ENCODE measurements at regions not wholly inside any gene's neighbourhood (a gene's known extent, or its start where the extent isn't known, plus 50 kb on each side); places are given as distances from the start of the nearest gene placed in this dataset.
"Not testable (repeated sequence)": the region's sequence is repeated elsewhere in the genome, so short reads cannot be mapped to it uniquely, and the experiment has no call there.

GRCh38 chr17:31678431-31678830, 180.6 kb downstream of the COPRS start:
- no peak for DNase-seq (ENCODE audit: low spot score)

DNA sequence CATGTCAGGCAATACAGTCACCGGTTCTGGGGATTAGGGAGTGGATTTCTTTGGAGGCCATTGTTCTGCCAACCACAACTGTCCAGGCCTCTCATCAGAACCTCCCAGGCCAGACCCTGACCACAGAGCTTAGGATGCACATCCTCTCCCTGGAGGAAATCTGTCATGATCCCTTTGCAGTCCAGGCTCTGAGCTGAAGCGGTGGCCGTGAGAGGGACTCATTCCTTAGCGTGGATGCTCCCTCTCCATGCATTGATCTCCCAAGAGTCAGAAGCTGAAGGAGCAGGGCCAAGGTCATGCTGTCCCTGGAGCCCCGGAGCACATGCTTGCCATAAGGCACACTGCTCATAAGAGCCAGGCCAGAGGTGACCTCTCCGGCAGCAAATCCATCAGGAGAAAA, 181.4 kb downstream of the COPRS start:
- DNase-seq (ENCODE audit: low spot score): no peak

DNA sequence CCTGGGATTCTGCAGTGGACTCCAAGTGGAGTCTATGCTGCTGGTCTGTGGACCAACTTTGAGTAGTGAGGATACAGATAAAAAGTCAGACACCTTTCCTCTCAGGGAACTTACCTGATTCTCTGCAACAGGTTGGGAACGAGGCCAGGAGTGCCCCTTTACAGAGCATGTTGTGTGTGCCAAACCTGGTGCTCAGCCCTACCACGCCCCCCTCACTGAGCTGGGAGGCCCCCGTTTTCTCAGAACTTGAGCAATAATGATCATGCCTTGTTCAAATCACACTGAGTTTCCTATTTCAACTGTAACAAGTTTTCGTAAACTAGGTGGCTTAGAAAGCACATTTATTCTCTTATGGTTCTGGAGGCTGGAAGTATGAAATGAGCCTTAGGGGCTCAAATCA, 182.0 kb downstream of the COPRS start:
- DNase-seq (ENCODE audit: low spot score): no peak

- DNase-seq (ENCODE audit: low spot score): not testable (repeated sequence)
These were observed 183.7 kb downstream of the COPRS start for GRCh38 chr17:31675392-31675791.

DNA sequence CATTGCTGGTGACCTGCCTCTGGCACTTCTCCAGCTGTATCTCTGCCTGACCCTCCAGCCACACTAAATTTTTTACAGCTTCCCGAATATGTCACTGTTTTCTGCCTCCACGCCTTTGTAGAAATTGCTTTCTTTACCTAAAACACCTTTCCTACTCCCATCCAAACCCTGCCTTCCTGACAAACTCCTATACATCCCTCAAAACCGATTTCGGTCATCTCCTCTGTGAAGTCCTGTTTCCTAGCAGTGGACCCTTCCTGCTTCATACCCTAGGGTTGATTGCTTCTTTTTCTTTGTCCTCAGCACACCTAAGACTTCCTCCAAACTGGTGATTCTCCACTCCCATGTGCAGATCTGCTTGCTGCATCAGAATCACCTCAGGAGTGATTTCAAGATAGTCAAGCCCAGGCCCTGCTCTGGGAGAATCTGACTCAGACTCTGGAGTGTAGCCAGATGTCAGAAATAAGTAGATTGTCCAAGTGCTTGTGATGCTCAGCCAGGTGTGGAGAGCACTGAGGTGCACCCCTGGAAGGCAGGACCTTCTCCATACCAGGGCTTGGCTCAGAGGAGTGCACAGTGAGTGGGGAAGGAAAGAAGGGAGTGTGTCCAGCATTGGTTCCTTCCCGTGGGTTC, 184.2 kb downstream of the COPRS start:
- DNase-seq (ENCODE audit: low spot score): no peak

GRCh38 chr17:31674305-31674704, 184.7 kb downstream of the COPRS start:
- no peak for DNase-seq (ENCODE audit: low spot score)

DNA sequence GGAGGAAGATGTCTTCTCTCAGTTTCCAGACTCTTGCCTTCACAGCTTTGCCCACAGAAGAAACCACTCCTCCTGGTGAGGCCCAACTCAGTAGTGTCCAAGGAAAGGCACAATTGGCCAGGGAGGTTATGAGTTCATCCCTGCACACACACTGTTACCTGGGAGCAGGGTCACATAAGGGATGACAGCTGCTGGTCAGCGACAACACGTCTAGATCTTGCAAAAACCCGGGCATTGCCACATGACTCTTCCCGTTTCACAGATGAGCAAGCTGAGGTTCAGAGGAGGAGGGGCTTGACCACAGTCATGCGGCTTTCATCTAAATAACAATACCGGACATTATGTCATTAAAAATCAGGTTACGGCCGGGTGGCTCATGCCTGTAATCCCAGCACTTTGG, 186.0 kb downstream of the COPRS start:
- DNase-seq (ENCODE audit: low spot score): no peak

DNA sequence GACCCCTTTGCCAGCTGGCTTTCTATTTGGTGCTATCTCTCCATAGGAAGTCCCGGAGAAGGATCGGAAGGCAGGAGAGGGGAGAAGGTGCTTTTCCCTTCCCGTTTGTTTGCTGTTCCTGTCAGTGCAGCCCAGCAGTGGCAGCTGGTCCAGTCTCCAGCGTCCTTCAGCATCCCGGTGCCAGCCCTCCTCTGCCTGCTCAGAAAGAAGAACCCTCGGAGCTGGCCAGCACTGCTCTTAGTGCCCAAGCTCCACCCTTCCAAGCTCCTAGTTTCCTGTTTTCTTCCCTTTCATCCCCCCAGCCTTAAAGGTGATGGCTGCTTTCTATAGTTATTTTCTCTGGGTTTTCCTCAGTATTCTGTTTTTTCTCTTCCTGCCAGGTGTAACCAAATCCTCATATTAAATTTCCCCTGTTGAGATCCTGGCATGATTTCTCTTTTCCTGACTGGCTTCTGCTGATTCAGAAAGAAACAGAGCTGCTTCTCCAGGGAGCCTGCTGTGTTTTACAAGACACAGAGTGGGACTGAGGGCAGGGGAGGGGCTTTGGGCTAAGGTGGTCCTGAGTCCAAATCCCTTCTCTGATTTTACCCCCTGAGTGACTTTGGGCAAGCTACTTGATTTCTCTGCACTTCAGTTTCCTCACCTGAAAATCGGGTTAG, 186.8 kb downstream of the COPRS start:
- DNase-seq (ENCODE audit: low spot score): no peak

- DNase-seq (ENCODE audit: low spot score): no peak
These were observed 195.5 kb downstream of the COPRS start for GRCh38 chr17:31663576-31663975.

- no peak for DNase-seq (ENCODE audit: low spot score)
These were observed 198.4 kb downstream of the COPRS start for GRCh38 chr17:31660684-31661083.

GRCh38 chr17:31657876-31658275, 201.2 kb downstream of the COPRS start:
- no peak for DNase-seq (ENCODE audit: low spot score)

DNA sequence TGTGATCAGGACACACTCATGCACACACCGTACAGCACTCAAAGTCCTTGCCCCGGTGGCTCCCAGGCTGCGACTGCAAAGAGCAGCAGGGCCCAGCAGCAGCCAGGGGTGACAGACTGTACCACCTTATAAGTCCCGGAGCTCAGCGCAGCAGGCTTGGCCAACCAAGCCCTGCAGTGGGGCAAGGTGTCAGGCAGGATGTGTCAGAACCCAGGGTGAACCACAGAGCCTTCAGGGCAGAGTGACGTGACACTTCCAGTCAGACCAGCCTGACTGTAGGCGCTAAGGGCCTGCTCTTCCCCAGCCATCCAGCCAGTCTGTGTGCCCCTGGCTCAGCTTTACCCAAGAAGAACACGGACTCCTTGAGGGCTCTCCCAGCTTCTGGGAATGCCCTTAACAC, 204.1 kb downstream of the COPRS start:
- DNase-seq (ENCODE audit: low spot score): no peak

DNA sequence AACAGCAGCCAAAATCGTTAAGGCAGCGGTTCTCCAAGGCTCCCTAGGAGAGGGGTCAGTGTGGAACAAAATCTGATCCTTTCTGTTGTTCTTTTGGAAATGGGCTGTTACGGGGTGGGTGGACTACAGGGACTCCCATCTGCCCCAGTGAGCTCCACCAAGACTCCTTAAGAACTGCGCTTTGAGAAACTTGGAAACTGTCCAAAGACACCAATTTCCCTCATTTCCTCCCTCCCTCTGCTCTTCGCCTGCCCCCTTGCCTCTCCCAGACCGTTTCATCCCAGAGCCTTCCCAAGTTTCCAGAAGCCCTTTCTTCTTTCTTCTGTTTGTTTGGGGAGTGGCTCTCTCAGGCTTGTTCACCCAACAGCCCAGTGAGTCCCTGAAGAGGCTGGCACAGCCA, 205.4 kb downstream of the COPRS start:
- no peak for DNase-seq (ENCODE audit: low spot score)

DNA sequence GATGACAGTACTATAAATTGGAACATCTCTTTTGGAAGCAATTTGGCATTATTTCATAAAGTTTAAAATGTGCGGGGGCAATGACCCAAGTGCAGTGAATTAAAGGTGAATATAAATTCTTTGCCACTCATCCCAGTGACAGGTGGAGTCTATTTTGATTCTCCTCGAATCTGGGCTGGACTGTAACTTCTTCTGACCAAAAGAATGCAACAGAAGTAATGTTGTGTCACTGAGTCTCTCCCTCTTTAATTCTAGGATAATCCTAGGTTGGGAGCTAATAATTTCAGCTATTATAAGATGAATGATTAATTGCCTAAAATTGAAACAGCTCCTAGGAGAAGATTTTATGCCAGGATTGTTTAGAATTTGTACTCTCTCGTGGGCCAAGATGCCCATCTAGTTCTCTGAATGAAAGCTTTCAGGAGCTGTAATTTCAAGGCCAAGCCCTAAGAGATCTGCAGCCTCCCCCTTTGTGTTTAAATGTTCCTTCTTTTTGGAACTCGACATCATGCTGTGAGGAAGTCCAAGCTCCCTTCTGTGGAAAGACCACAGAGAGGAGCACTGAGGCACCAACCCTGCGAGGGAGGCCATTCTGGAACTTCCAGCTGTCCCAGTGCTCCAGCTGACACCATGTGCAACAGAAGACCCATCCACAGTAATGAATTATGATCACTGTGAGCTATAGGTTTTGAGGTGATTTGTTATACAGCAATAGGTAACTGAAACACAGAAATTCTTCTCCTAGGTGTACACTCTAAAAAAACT, 208.1 kb downstream of the COPRS start:
- DNase-seq (ENCODE audit: low spot score): no peak

DNA sequence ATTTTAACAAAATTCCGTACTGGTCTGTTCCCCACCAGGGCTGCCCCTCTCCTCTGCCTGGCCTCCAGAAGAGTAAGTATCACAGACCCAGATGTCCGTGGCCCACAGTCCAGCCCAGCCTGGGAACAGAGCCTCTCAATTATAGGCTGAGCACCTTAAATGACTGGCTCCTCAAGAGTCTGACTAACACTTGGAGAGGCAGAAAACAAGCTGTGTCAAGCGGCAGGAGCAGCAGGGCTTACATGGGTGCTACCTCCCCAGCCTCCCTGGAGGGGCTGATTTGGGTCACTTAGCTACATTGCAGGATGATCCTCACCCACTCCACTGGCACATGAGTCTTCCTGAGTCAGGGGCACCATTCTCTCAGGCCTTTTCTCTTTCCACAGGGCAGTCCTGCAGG, 209.7 kb downstream of the COPRS start:
- DNase-seq (ENCODE audit: low spot score): no peak

GRCh38 chr17:31647661-31648060, 211.4 kb downstream of the COPRS start:
- DNase-seq (ENCODE audit: low spot score): no peak

DNA sequence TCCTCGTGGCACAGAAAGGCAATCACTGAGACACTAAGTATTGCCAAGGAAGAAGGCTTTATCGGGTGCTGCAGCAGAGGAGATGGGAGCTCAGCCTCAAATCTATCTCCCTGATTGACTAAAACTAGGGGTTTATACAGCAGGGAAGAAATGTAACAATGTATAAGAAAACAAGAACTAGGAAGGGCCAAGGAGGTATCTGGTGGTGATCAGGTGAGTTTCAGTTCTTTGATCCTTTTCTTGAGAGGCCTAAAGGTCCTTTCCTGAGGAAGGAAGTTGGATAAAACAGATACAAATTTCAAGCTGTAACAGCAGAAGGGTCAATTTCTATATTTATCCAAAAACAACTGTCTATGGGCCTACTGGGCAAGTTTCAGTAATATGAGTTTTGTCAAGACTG, 212.4 kb downstream of the COPRS start:
- DNase-seq (ENCODE audit: low spot score): no peak

DNA sequence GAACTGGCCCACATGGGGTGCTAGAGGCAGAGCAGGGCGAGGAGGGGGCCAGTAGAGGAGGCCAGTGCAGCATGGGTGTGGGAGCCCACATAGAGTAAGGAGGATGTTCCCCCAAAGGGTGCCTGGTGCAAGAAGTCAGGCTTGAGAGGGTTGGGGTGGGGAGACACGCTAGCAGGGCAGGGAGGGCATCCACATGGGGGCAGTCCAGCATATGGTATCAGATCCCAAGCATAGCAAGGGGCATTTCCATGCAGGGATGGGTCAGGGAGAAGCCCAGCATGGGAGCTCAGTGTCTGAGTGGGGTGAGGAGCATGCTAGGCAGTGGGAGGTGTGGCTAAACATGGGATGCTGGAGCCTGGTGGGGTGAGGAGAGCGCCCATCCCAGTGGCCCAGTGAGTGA, 213.7 kb downstream of the COPRS start:
- DNase-seq (ENCODE audit: low spot score): no peak

- DNase-seq (ENCODE audit: low spot score): no peak
These were observed 227.3 kb downstream of the COPRS start for GRCh38 chr17:31631766-31632165.

DNA sequence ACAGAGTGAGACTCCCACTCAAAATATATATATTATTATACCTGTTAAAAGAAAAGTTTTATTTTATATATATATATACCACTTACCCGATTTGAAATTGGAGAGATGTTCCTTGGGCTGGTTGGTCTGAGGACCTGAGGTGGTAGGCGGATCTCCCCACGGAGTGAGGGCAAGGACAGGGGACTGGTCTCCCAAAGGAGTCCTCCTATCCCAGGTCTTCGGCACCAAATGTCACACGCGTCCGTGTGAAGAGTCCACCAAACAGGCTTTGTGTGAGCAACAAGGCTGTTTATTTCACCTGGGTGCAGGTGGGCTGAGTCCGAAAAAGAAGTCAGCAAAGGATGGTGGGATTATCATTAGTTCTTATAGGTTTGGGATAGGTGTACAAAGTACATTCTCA, 228.2 kb downstream of the COPRS start:
- not testable (repeated sequence) for DNase-seq (ENCODE audit: low spot score)

DNA sequence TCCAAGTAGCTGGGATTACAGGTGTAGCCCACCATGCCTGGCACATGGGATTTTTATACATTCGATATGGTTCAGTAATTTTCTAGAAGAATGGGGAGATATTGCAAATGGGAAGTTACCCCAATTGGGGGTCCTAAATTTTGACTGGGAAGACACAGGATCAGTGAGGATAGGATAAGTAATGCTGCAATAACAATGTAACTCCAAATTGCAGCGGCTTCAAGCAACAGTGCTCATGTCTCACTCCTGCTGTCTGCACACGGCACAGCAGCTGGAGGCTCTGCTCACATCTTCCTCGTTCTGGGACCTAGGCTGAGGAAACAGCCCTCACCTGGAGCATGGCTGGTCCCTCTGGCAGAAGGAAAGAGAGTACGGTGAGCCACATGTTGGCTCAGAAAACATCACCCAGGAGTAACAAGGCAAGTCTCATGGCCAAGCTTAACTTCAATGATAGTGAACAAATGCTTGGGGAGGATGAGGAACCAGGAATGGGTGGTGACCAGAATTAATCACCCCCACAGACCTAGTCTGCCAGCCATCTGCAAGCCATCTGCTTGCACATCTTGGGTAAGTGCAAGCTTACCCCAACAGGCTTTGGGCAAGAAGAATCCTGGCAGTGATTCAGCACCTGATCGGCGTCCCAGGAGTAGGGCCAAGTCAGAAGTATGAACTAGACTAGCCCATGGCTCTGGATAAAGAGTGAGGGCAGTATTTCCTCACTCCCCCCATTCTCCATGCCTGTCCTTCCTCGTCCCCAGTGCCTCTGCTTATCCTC, 229.2 kb downstream of the COPRS start:
- no peak for DNase-seq (ENCODE audit: low spot score)

GRCh38 chr17:31627960-31628359, 231.1 kb downstream of the COPRS start:
- no peak for DNase-seq (ENCODE audit: low spot score)
